ENCODE measurements at regions not wholly inside any gene's neighbourhood (a gene's known extent, or its start where the extent isn't known, plus 50 kb on each side); places are given as distances from the start of the nearest gene placed in this dataset.

DNA sequence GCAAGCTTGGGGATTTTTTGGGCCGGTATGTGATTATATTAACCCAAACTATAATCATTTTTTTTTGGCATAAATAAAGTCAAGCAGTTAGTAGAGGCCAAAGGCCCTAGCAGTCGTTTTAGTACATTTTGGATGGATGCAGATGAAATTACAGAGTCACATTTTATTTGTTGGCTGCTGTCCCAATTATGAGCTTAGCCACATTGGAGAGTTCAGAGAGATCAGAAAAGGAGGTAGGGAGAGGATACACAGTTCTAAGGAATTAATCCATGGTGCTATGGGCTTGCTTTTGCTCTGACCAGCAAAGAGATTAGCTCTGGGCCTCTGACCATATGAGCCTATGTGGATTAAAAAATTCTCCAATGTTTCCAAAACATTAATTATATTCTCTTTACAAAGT lies 395.1 kb downstream of the RAPGEF2 start:
- TF ChIP-seq POLR2AphosphoS5 (IDR thresholded peaks at IDR 0.05) = no peak
- TF ChIP-seq, protein P1, sequence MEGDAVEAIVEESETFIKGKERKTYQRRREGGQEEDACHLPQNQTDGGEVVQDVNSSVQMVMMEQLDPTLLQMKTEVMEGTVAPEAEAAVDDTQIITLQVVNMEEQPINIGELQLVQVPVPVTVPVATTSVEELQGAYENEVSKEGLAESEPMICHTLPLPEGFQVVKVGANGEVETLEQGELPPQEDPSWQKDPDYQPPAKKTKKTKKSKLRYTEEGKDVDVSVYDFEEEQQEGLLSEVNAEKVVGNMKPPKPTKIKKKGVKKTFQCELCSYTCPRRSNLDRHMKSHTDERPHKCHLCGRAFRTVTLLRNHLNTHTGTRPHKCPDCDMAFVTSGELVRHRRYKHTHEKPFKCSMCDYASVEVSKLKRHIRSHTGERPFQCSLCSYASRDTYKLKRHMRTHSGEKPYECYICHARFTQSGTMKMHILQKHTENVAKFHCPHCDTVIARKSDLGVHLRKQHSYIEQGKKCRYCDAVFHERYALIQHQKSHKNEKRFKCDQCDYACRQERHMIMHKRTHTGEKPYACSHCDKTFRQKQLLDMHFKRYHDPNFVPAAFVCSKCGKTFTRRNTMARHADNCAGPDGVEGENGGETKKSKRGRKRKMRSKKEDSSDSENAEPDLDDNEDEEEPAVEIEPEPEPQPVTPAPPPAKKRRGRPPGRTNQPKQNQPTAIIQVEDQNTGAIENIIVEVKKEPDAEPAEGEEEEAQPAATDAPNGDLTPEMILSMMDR (IDR thresholded peaks at IDR 0.05) = no peak
- TF ChIP-seq POLR2A (IDR thresholded peaks at IDR 0.05) = no peak
- TF ChIP-seq EP300 (IDR thresholded peaks at IDR 0.05) = no peak
- Histone ChIP-seq H3K27ac (no peak overlapping the region), H3K9me3 (no peaks in the 10 kb centered on the region), H3K27me3 (no peaks in the 10 kb centered on the region), H3K4me3 (no peak overlapping the region), H3K36me3 (no peaks in the 10 kb centered on the region), H3K4me1 (peaks cover 0 to 4% (median 0%) of the 10 kb centered on the region in 3 donors)
- no peak for ATAC-seq
- WGBS, 2 donors (ENCODE audit: low coverage in 1 of 2) = 25% methylated on average over 2 of the region's 2 CpGs

DNA sequence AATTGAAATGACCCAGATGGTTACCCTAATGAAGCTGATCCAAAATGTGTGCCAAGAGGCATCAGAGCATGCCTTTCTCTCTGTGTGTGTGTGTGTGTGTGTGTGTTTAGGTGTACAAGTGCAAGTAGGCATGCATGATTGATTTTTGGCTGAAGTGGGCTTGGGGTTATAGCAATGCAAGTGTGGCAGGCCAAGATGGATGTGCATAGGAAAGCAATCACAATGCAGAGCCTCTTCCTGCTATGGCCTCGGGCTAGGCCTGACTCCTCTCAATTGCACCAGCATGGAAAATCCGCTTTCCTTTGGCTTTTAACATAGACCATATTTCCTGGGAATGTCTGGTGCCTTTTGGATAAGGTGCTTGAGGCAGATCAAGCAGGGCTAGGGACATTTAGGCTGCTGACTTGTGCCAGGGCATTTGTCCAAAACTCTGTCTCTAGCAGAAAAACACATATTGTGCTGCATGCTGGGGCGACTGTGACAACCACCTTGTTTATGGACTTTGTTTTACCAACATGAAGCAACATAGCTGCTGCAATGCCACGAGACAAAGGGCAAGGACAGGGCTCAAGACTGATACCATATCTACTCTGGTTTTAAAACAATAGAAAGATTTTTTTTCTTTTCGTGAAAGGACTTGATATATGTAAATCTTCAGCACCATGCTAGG lies 395.7 kb downstream of the RAPGEF2 start:
- ATAC-seq = no peak

DNA sequence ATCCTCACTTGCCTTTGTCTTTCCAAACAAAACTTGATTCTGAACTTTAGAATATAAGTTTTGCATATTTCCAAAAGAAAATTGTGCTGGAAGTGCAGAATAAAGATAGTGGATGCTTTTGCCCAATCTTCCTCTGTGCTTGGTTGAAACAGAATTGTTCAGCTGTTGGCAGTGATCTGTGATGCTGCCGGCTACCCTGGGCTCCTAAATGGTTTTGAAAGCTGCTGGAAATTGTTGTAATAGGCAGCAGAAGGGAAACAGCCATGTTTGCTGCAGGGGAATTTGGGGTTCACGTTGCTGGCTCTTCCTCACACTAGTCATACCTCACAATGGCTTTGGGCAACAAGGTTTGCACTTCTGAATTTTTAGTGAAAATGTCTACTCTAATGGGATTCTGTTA lies 398.0 kb downstream of the RAPGEF2 start:
- ATAC-seq = no peak
- peaks cover 0 to 4% (median 0%) of the 10 kb centered on the region in 3 donors for H3K4me1 ChIP-seq
- no peaks in the 10 kb centered on the region for H3K9me3 ChIP-seq
- no peaks in the 10 kb centered on the region for H3K36me3 ChIP-seq
- H3K27ac ChIP-seq = no peak overlapping the region
- no peaks in the 10 kb centered on the region for H3K27me3 ChIP-seq
- TF ChIP-seq POLR2A (IDR thresholded peaks at IDR 0.05) (no peak), POLR2AphosphoS5 (IDR thresholded peaks at IDR 0.05) (no peak)
- H3K4me3 ChIP-seq = no peak overlapping the region
- 66 to 76% methylated on average over 2 of the region's 2 CpGs for WGBS, 2 donors (ENCODE audit: low coverage in 1 of 2)

More for the DNA sequence above, 395.7 kb downstream of the RAPGEF2 start:
- Histone ChIP-seq H3K4me3 (no peak overlapping the region), H3K27me3 (no peaks in the 10 kb centered on the region), H3K27ac (no peak overlapping the region), H3K9me3 (no peaks in the 10 kb centered on the region), H3K36me3 (no peaks in the 10 kb centered on the region), H3K4me1 (peaks cover 0 to 4% (median 0%) of the 10 kb centered on the region in 3 donors)
- 32 to 44% methylated on average over 3 to 4 of the region's 5 CpGs for WGBS, 2 donors (ENCODE audit: low coverage in 1 of 2)
- no peak for TF ChIP-seq POLR2AphosphoS5 (IDR thresholded peaks at IDR 0.05)
- TF ChIP-seq, protein P1 (IDR thresholded peaks at IDR 0.05) = no peak
- no peak for TF ChIP-seq POLR2A (IDR thresholded peaks at IDR 0.05)
- TF ChIP-seq EP300 (IDR thresholded peaks at IDR 0.05) = no peak

- no peak overlapping the region for H3K4me3 ChIP-seq
- 74 to 75% methylated on average over 11 to 14 of the region's 14 CpGs for WGBS, 2 donors (ENCODE audit: low coverage in 1 of 2)
- no peak overlapping the region for H3K27ac ChIP-seq
- peaks cover 12% of the 10 kb centered on the region for H3K27me3 ChIP-seq
- peaks cover 0 to 4% (median 0%) of the 10 kb centered on the region in 3 donors for H3K4me1 ChIP-seq
- H3K36me3 ChIP-seq = no peaks in the 10 kb centered on the region
- ATAC-seq = no peak
- H3K9me3 ChIP-seq = no peaks in the 10 kb centered on the region
- no peak for TF ChIP-seq EP300 (IDR thresholded peaks at IDR 0.05)
- TF ChIP-seq POLR2A (IDR thresholded peaks at IDR 0.05) = no peak
- TF ChIP-seq, protein P1 (IDR thresholded peaks at IDR 0.05) = no peak
- TF ChIP-seq POLR2AphosphoS5 (IDR thresholded peaks at IDR 0.05) = no peak
Observed at GRCh38 chr4:159503236-159504008, 400.5 kb downstream of the RAPGEF2 start.

GRCh38 chr4:159504684-159505083 lies 401.8 kb downstream of the RAPGEF2 start:
- TF ChIP-seq EP300 (IDR thresholded peaks at IDR 0.05) (no peak), POLR2A (IDR thresholded peaks at IDR 0.05) (no peak), POLR2AphosphoS5 (IDR thresholded peaks at IDR 0.05) (no peak)
- TF ChIP-seq, protein P1 (IDR thresholded peaks at IDR 0.05) = no peak

More at GRCh38 chr4:159504684-159505083, 401.8 kb downstream of the RAPGEF2 start:
- ATAC-seq = no peak
- Histone ChIP-seq H3K27ac (no peak overlapping the region), H3K4me3 (no peak overlapping the region), H3K4me1 (no peaks in the 10 kb centered on the region), H3K27me3 (peaks cover 12% of the 10 kb centered on the region), H3K9me3 (no peaks in the 10 kb centered on the region), H3K36me3 (no peaks in the 10 kb centered on the region)
- 23 to 31% methylated on average over 3 to 5 of the region's 5 CpGs for WGBS, 2 donors (ENCODE audit: low coverage in 1 of 2)

Measured in gastroesophageal sphincter (tissue), 4 donors.